Activated T-cell treated with anti-CD3 and anti-CD28 coated beads, Interleukin-2, amount 50 U/mL, for 72 hours (primary cell): ENCODE measurements at regions not wholly inside any gene's neighbourhood (a gene's known extent, or its start where the extent isn't known, plus 50 kb on each side); places are given as distances from the start of the nearest gene placed in this dataset.
"Not testable (repeated sequence)": the region's sequence is repeated elsewhere in the genome, so short reads cannot be mapped to it uniquely, and the experiment has no call there.

Source experiments
- ATAC-seq, 2 donors: fragments of 150-1000 bp; cut with Tn5 transposase; replicated peaks in 1 of 2; 2 replicates each; pipeline ENCODE4 v1.10.0; 2021; ENCODE audit warnings: moderate library complexity in 2 of 2, mild to moderate bottlenecking in 1 of 2
- DNase-seq, 2 donors: peaks; one replicate each; pipeline ENCODE4 v3.0.0; 2021 to 2022; ENCODE audit warnings: mixed read lengths in 1 of 2
- H3K27ac Mint-ChIP-seq: one replicate; pipeline ENCODE4 v1.8.0; 2022; ENCODE audit warnings: mild to moderate bottlenecking, moderate library complexity, mixed read lengths
- H3K27me3 Mint-ChIP-seq: one replicate; pipeline ENCODE4 v1.8.0; 2022; ENCODE audit warnings: low read depth, mixed read lengths
- H3K36me3 Mint-ChIP-seq, 2 donors: one replicate each; pipeline ENCODE4 v1.8.0; 2022; ENCODE audit warnings: mixed read lengths in 2 of 2, mild to moderate bottlenecking in 1 of 2; ENCODE audit not compliant: insufficient read depth in 2 of 2
- H3K4me1 Mint-ChIP-seq: one replicate; pipeline ENCODE4 v1.8.0; 2022; ENCODE audit warnings: low read depth, mixed read lengths
- H3K4me3 Mint-ChIP-seq, 2 donors: one replicate each; pipeline ENCODE4 v1.8.0; 2022; ENCODE audit warnings: mild to moderate bottlenecking in 2 of 2, mixed read lengths in 2 of 2, moderate library complexity in 2 of 2
- H3K9me3 Mint-ChIP-seq, 2 donors: one replicate each; pipeline ENCODE4 v1.8.0; 2022; ENCODE audit warnings: mixed read lengths in 2 of 2

GRCh38 chr11:27234961-27235360 lies 128.1 kb downstream of the CCDC34 start:
- H3K4me3 Mint-ChIP-seq: no peak overlapping the region
- no peaks in the 10 kb centered on the region for H3K36me3 Mint-ChIP-seq
- DNase-seq (no peak), ATAC-seq (no peak)
- no peak overlapping the region for H3K27ac Mint-ChIP-seq
- no peaks in the 10 kb centered on the region for H3K4me1 Mint-ChIP-seq
- no peaks in the 10 kb centered on the region for H3K9me3 Mint-ChIP-seq
- no peaks in the 10 kb centered on the region for H3K27me3 Mint-ChIP-seq

- Mint-ChIP-seq H3K4me3 (no peak overlapping the region), H3K27me3 (peaks cover 1% of the 10 kb centered on the region), H3K27ac (no peak overlapping the region), H3K36me3 (no peaks in the 10 kb centered on the region), H3K9me3 (no peaks in the 10 kb centered on the region), H3K4me1 (no peaks in the 10 kb centered on the region)
- DNase-seq (no peak), ATAC-seq (no peak)
These were observed 128.9 kb downstream of the CCDC34 start for GRCh38 chr11:27234043-27234668.

DNA sequence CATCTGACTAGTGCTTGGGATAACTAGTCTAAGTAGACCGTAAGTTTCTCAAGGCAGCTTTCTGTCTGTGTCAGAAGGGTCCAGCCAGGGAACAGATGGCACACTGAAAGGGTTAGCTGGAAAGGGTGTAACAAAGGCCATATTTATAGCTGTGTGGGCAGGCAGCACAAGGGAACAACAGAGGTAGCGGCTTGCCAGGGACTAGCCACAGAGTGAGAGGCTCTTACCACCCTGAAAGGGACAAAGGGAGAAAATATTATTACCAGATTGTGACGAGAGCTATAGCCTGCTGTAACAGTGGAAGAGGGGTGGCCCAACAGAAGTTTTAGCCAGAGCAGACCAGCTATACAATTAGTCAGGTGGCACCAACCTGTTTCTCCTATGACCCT lies 129.4 kb downstream of the CCDC34 start:
- Mint-ChIP-seq H3K27ac (no peak overlapping the region), H3K4me3 (no peak overlapping the region), H3K4me1 (no peaks in the 10 kb centered on the region), H3K36me3 (no peaks in the 10 kb centered on the region), H3K9me3 (no peaks in the 10 kb centered on the region), H3K27me3 (peaks cover 6% of the 10 kb centered on the region)
- ATAC-seq: no peak
- no peak for DNase-seq

DNA sequence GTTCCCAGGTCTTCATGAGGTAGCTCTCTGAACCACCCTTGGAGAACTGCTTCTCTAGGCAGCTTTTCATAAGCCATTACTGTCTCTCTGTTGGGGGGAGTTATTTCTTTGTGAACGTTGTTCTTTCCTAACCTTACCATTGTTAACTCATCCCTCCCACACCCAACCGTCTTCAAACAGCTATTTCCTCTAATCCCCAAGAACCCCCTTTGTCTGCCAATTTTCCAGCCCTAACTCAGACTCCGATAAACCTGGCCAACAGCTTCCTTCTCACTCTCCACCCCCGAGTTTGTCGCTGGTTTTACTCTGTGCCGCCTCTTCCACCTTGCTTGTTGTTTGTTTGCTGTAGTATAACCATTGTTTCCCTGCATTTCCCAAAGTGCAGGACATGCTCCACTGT lies 131.5 kb downstream of the CCDC34 start:
- DNase-seq (no peak), ATAC-seq (no peak)
- H3K9me3 Mint-ChIP-seq: no peaks in the 10 kb centered on the region
- H3K27ac Mint-ChIP-seq: no peak overlapping the region
- H3K4me3 Mint-ChIP-seq: no peak overlapping the region
- no peaks in the 10 kb centered on the region for H3K36me3 Mint-ChIP-seq
- no peaks in the 10 kb centered on the region for H3K4me1 Mint-ChIP-seq
- peaks cover 10% of the 10 kb centered on the region for H3K27me3 Mint-ChIP-seq

DNA sequence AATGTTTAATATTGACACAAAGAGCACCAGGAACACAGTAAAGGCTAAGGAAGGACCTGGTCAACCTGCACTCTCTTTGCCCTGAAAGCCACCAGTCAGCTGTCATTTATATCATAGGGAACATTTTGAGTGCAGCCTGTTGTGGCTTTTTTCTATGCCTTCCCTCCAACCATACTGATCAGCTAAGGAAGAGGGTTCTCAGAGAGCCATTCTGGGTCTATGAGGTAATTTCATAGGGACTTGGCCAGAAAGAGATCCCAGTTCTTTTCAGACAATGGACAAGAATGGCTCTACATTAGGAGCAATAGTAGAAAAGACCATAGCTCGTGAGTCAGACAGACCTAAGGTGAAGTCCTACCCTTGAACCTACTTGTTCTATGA lies 132.8 kb downstream of the CCDC34 start:
- DNase-seq (no peak), ATAC-seq (no peak)
- no peak overlapping the region for H3K4me3 Mint-ChIP-seq
- no peaks in the 10 kb centered on the region for H3K9me3 Mint-ChIP-seq
- no peaks in the 10 kb centered on the region for H3K36me3 Mint-ChIP-seq
- H3K27me3 Mint-ChIP-seq: peaks cover 10% of the 10 kb centered on the region
- H3K27ac Mint-ChIP-seq: no peak overlapping the region
- H3K4me1 Mint-ChIP-seq: no peaks in the 10 kb centered on the region

GRCh38 chr11:27229511-27230191 lies 133.4 kb downstream of the CCDC34 start:
- Mint-ChIP-seq H3K9me3 (no peaks in the 10 kb centered on the region), H3K27me3 (peaks cover 10% of the 10 kb centered on the region), H3K27ac (no peak overlapping the region), H3K4me1 (no peaks in the 10 kb centered on the region), H3K36me3 (no peaks in the 10 kb centered on the region), H3K4me3 (no peak overlapping the region)
- DNase-seq (no peak), ATAC-seq (no peak)

GRCh38 chr11:27228906-27229290 lies 134.1 kb downstream of the CCDC34 start:
- ATAC-seq (no peak), DNase-seq (no peak)
- Mint-ChIP-seq H3K4me1 (no peaks in the 10 kb centered on the region), H3K27ac (no peak overlapping the region), H3K4me3 (no peak overlapping the region), H3K9me3 (no peaks in the 10 kb centered on the region), H3K36me3 (no peaks in the 10 kb centered on the region), H3K27me3 (peaks cover 10% of the 10 kb centered on the region)

DNA sequence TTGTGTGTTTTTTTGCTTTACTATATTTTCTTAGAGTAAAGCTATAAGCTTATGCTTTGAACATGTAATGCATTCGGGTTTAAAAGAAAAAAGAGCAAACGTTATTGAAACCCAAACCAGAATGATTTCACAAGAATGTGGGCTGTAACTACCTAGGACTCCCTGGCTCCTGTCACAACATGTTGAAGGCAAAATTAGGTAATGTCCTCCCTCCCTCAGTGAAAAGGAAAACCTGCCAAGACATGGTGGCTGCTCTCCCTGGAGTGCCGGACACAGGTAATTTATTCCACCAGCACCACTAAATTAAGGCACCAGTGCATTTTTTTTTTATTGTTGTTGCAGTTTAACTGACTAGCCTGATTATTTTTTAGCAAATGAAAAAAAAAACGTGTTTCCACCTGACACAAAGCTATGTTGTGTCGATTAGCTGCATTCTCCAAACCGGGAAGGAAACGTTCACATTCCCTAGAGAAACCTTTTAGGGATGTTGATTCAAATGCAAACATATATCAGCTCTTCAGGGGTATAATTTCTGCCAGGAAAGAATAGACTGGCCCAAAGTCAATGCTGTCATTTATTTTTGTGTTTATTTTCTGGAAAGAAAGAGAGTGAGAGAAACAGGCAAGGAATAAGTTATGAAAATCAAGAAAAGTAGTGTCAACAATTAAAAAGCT lies 134.6 kb downstream of the CCDC34 start:
- ATAC-seq (no peak), DNase-seq (no peak)
- Mint-ChIP-seq H3K27me3 (peaks cover 10% of the 10 kb centered on the region), H3K4me3 (no peak overlapping the region), H3K36me3 (no peaks in the 10 kb centered on the region), H3K27ac (no peak overlapping the region), H3K4me1 (no peaks in the 10 kb centered on the region), H3K9me3 (no peaks in the 10 kb centered on the region)

GRCh38 chr11:27227736-27228135 lies 135.3 kb downstream of the CCDC34 start:
- Mint-ChIP-seq H3K27ac (no peak overlapping the region), H3K9me3 (no peaks in the 10 kb centered on the region), H3K4me1 (no peaks in the 10 kb centered on the region), H3K36me3 (no peaks in the 10 kb centered on the region), H3K27me3 (peaks cover 10% of the 10 kb centered on the region), H3K4me3 (no peak overlapping the region)
- no peak for ATAC-seq
- no peak for DNase-seq

DNA sequence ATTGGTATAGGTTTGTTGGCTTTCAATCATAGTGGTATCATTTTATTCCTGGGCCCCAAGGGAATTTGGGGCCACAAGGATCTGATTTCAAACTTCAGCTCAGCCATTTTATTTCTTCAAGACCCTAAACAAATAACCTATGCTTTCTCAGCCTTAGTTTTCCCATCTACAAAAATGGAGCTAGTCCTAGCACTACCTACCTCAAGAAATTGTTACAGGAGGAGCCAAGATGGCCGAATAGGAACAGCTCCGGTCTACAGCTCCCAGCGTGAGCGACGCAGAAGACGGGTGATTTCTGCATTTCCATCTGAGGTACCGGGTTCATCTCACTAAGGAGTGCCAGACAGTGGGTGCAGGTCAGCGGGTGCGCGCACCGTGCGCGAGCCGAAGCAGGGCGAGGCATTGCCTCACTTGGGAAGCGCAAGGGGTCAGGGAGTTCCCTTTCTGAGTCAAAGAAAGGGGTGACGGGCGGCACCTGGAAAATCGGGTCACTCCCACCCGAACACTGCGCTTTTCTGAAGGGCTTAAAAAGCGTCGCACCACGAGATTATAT lies 143.5 kb downstream of the CCDC34 start:
- H3K9me3 Mint-ChIP-seq, DNase-seq, H3K4me1 Mint-ChIP-seq, H3K27ac Mint-ChIP-seq, H3K27me3 Mint-ChIP-seq, H3K4me3 Mint-ChIP-seq, ATAC-seq, H3K36me3 Mint-ChIP-seq: not testable (repeated sequence)

DNA sequence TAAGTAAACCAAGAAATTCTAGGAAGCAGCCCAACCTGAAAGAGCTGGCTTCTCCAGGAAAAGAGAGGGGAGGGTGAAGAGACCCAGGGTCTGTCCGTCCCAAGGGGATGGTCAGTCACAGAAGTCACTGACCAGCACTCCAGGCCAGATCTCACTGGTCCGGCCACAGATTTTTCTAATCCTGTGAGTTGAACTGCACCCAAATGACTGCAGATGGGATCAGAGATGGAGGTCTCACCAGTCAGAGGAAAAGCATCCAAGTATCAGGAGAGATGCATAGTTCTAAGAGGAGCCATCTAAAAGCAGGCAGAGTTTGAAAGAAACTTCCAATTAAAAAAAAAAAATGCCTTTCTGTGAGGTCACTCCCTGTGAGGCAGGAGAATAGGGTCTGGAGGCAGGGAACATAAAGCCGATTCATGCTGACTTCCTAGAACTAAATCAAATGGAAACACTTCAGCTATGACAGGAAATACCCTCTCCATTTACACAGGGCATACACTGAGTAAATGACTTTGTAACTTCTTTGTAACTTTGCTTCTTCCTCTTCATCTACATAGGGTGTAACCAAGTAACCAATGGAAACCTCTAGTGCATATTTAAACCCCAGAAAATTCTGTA lies 144.5 kb downstream of the CCDC34 start:
- no peaks in the 10 kb centered on the region for H3K9me3 Mint-ChIP-seq
- no peak overlapping the region for H3K27ac Mint-ChIP-seq
- no peaks in the 10 kb centered on the region for H3K36me3 Mint-ChIP-seq
- no peaks in the 10 kb centered on the region for H3K27me3 Mint-ChIP-seq
- no peak overlapping the region for H3K4me3 Mint-ChIP-seq
- ATAC-seq (no peak), DNase-seq (no peak)
- H3K4me1 Mint-ChIP-seq: no peaks in the 10 kb centered on the region

DNA sequence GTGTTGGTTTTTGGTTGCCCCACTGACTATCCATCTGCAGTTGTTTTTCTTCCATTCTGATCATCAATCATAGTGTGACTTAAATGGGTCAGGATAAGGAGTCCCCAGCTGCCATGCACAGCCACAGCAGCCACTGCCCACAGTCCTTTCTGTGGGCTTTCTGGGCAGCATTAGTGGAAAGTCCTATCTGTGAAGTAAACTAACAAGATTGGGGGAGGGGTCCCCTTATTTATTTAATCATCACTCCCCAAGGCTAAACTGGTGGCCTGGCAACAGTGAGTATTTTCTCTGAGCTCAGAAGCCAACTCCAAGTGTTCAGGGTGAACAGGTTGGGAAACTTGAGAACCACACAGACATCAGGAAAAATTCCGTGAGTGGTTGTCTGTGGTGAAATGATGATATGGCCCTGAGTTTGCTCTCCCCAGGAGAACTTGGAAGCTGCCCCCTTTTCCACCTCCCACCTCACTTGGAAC lies 145.0 kb downstream of the CCDC34 start:
- no peak overlapping the region for H3K27ac Mint-ChIP-seq
- no peak overlapping the region for H3K4me3 Mint-ChIP-seq
- H3K4me1 Mint-ChIP-seq: no peaks in the 10 kb centered on the region
- H3K27me3 Mint-ChIP-seq: no peaks in the 10 kb centered on the region
- no peaks in the 10 kb centered on the region for H3K36me3 Mint-ChIP-seq
- no peak for ATAC-seq
- H3K9me3 Mint-ChIP-seq: no peaks in the 10 kb centered on the region
- DNase-seq: no peak

GRCh38 chr11:27217496-27217895 lies 145.5 kb downstream of the CCDC34 start:
- H3K4me3 Mint-ChIP-seq: no peak overlapping the region
- no peaks in the 10 kb centered on the region for H3K4me1 Mint-ChIP-seq
- no peak overlapping the region for H3K27ac Mint-ChIP-seq
- H3K9me3 Mint-ChIP-seq: no peaks in the 10 kb centered on the region
- DNase-seq: no peak
- no peak for ATAC-seq
- H3K27me3 Mint-ChIP-seq: no peaks in the 10 kb centered on the region
- H3K36me3 Mint-ChIP-seq: no peaks in the 10 kb centered on the region
